ENCODE measurements at regions not wholly inside any gene's neighbourhood (a gene's known extent, or its start where the extent isn't known, plus 50 kb on each side); places are given as distances from the start of the nearest gene placed in this dataset.

DNA sequence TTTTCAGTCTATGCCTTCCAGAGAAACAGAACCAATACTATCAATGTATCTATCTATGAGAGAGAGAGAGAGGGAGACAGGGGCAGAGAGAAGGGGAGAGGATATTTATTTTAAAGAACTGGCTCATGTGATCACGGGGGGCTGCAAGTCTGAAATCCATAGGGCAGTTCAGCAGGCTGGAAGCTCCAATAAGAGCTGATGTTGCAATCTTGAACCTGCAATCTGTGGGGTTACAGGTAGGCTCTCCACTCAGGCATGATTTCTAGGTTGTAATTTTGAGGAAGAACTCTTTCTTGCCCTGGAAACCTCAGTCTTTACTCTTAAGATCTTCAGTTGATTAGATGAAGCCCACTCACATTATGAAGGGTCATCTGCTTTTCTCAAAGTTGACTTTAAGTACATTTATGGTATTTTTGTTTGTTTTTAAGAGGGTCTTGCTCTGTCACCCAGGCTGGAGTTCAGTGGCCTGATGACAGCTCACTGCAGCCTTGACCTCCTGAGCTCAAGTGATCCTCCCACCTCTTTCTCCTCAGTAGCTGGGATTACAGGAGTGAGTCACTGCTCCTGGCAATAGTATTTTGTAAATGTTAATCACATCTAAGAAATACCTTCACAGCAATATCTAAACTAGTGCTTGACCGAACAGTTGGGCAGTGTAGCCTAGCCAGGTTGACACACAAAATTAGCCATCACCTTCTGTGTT lies 376.4 kb downstream of the FGF9 start:
- Histone ChIP-seq H3K4me1 (ENCODE audit: control extremely low read depth in 1 of 4, control insufficient read depth in 4 of 4, insufficient read depth in 4 of 4, low read length in 3 of 4) (no peaks in the 10 kb centered on the region), H3K36me3 (ENCODE audit: control insufficient read depth in 4 of 4, insufficient read depth in 4 of 4, low read length in 3 of 4) (no peaks in the 10 kb centered on the region), H3K27me3 (replicated peaks in 2 of 5; ENCODE audit: control insufficient read depth in 4 of 5, insufficient read depth in 5 of 5, low read length in 4 of 5) (no peaks in the 10 kb centered on the region), H3K27ac (ENCODE audit: insufficient read depth in 1 of 2, low read depth in 1 of 2, low read length in 2 of 2, poor library complexity in 1 of 2, severe bottlenecking in 2 of 2) (no peak overlapping the region), H3K4me3 (ENCODE audit: control insufficient read depth in 1 of 7, extremely low read depth in 1 of 7, insufficient read depth in 4 of 7, low read depth in 2 of 7, low read length in 6 of 7) (no peak overlapping the region), H3K9me3 (ENCODE audit: control extremely low read depth in 1 of 5, control insufficient read depth in 4 of 5, insufficient read depth in 2 of 5, low read depth in 1 of 5, low read length in 4 of 5) (no peaks in the 10 kb centered on the region)
- ChIA-PET CTCF (no interaction called here), POLR2A (no interaction called here)
- 88% methylated on average over 1 of the region's 2 CpGs for WGBS (ENCODE audit: insufficient coverage)
- no peak for DNase-seq

DNA sequence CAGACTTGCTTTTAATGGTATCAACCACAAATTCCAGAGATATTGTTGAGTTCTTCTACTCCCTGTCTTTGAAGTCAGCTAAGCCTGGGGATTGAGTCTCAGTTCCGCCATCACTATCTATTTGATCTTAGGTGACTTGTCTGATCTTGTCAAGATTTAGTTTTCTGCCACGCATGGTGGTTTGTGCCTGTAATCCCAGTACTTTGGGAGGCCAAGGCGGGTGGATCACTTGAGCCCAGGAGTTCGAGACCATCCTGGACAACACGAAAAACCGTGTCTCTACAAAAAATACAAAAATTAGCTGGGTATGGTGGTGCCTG lies 376.9 kb downstream of the FGF9 start:
- WGBS (ENCODE audit: insufficient coverage), result 94% methylated on average over 6 of the region's 6 CpGs
- Histone ChIP-seq H3K4me3 (ENCODE audit: control insufficient read depth in 1 of 7, extremely low read depth in 1 of 7, insufficient read depth in 4 of 7, low read depth in 2 of 7, low read length in 6 of 7) (no peak overlapping the region), H3K36me3 (ENCODE audit: control insufficient read depth in 4 of 4, insufficient read depth in 4 of 4, low read length in 3 of 4) (no peaks in the 10 kb centered on the region), H3K9me3 (ENCODE audit: control extremely low read depth in 1 of 5, control insufficient read depth in 4 of 5, insufficient read depth in 2 of 5, low read depth in 1 of 5, low read length in 4 of 5) (no peaks in the 10 kb centered on the region), H3K27me3 (replicated peaks in 2 of 5; ENCODE audit: control insufficient read depth in 4 of 5, insufficient read depth in 5 of 5, low read length in 4 of 5) (no peaks in the 10 kb centered on the region), H3K27ac (ENCODE audit: insufficient read depth in 1 of 2, low read depth in 1 of 2, low read length in 2 of 2, poor library complexity in 1 of 2, severe bottlenecking in 2 of 2) (no peak overlapping the region), H3K4me1 (ENCODE audit: control extremely low read depth in 1 of 4, control insufficient read depth in 4 of 4, insufficient read depth in 4 of 4, low read length in 3 of 4) (no peaks in the 10 kb centered on the region)
- CTCF ChIA-PET, result no interaction called here
- POLR2A ChIA-PET, result no interaction called here
- DNase-seq, result no peak

DNA sequence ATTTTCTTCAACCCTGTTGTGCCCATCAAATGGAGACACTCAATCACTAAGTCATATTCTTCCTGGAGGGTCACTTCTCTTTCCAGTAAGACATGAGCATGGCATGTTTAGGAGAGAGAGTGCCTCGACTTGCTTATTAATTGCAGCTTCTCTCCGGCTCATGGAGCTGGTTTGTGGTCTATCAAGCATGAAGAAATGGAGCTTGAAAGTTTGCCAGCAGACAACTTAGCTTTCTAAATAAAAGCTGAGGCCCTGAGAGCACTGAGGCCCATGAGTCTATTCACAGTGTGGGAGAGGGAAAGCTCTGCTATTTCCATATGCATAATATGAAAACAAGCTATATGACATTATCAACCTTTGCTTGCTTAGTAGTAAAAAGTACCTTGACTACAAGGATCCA lies 378.5 kb downstream of the FGF9 start:
- Histone ChIP-seq H3K27me3 (replicated peaks in 2 of 5; ENCODE audit: control insufficient read depth in 4 of 5, insufficient read depth in 5 of 5, low read length in 4 of 5) (no peaks in the 10 kb centered on the region), H3K4me3 (ENCODE audit: control insufficient read depth in 1 of 7, extremely low read depth in 1 of 7, insufficient read depth in 4 of 7, low read depth in 2 of 7, low read length in 6 of 7) (no peak overlapping the region), H3K9me3 (ENCODE audit: control extremely low read depth in 1 of 5, control insufficient read depth in 4 of 5, insufficient read depth in 2 of 5, low read depth in 1 of 5, low read length in 4 of 5) (peaks cover 0 to 1% (median 0%) of the 10 kb centered on the region in 5 experiments), H3K27ac (ENCODE audit: insufficient read depth in 1 of 2, low read depth in 1 of 2, low read length in 2 of 2, poor library complexity in 1 of 2, severe bottlenecking in 2 of 2) (no peak overlapping the region), H3K36me3 (ENCODE audit: control insufficient read depth in 4 of 4, insufficient read depth in 4 of 4, low read length in 3 of 4) (no peaks in the 10 kb centered on the region), H3K4me1 (ENCODE audit: control extremely low read depth in 1 of 4, control insufficient read depth in 4 of 4, insufficient read depth in 4 of 4, low read length in 3 of 4) (no peaks in the 10 kb centered on the region)
- CTCF ChIA-PET, result no interaction called here
- no peak for DNase-seq
- 100% methylated on average over 2 of the region's 2 CpGs for WGBS (ENCODE audit: insufficient coverage)
- POLR2A ChIA-PET, result interaction anchor here (0.6 kb wide), 1 partner anchor 8 kb away, joined by 4 read pairs; no protein-coding TSS in a partner anchor

DNA sequence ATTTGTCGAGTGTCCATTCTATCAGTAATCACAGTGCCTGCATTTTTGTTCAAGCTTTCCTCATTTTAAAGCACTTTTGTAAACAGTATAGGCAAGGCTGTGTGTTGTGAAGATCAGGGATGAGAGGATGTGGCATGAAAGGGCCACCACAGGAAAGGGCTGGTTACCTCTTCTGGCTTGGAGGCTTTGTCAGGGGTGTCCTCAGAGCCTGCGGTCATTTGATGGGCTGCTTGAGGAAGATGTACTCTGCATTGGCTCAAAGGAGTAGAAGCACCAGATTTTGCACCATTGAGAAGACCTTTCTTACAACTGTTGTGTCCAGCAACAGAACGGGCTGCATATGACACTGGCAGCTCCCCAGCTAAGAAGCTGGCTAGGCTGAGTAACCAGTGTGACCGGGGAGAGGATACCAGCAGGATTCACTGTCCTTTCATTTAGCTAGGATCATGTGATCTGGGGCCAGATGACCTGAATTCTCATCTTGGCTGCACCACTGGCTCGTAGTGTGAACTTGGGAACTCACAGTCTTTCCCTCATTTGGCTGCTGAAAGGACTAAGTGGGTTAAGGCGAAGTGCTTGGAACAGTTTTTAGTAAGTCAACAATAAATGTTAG lies 380.2 kb downstream of the FGF9 start:
- POLR2A ChIA-PET, result no interaction called here
- Histone ChIP-seq H3K9me3 (ENCODE audit: control extremely low read depth in 1 of 5, control insufficient read depth in 4 of 5, insufficient read depth in 2 of 5, low read depth in 1 of 5, low read length in 4 of 5) (peaks cover 0 to 1% (median 0%) of the 10 kb centered on the region in 5 experiments), H3K36me3 (ENCODE audit: control insufficient read depth in 4 of 4, insufficient read depth in 4 of 4, low read length in 3 of 4) (no peaks in the 10 kb centered on the region), H3K4me3 (ENCODE audit: control insufficient read depth in 1 of 7, extremely low read depth in 1 of 7, insufficient read depth in 4 of 7, low read depth in 2 of 7, low read length in 6 of 7) (no peak overlapping the region), H3K27ac (ENCODE audit: insufficient read depth in 1 of 2, low read depth in 1 of 2, low read length in 2 of 2, poor library complexity in 1 of 2, severe bottlenecking in 2 of 2) (no peak overlapping the region), H3K4me1 (ENCODE audit: control extremely low read depth in 1 of 4, control insufficient read depth in 4 of 4, insufficient read depth in 4 of 4, low read length in 3 of 4) (no peaks in the 10 kb centered on the region), H3K27me3 (replicated peaks in 2 of 5; ENCODE audit: control insufficient read depth in 4 of 5, insufficient read depth in 5 of 5, low read length in 4 of 5) (no peaks in the 10 kb centered on the region)
- CTCF ChIA-PET, result no interaction called here
- WGBS (ENCODE audit: insufficient coverage), result 98% methylated on average over 4 of the region's 6 CpGs
- DNase-seq, result no peak

DNA sequence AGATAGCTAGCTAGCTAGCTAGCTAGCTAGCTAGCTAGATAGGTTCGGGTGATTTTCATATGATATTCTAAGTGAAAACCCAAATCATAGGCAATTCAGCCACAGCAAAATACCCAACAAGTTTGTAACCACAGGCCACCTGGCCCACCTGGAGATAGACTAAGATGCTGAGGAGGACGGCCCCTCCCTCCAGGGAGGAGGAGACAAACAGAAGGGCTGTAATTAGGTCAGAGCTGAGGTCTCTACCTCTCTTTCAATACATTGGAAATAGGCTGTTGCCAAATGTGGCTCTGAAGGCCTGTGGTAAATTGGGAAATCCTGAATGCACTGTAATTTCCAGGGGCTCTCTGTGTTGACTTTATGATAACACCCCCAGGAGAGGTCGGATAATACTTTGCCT lies 382.2 kb downstream of the FGF9 start:
- Histone ChIP-seq H3K9me3 (ENCODE audit: control extremely low read depth in 1 of 5, control insufficient read depth in 4 of 5, insufficient read depth in 2 of 5, low read depth in 1 of 5, low read length in 4 of 5) (peaks cover 0 to 1% (median 0%) of the 10 kb centered on the region in 5 experiments), H3K27ac (ENCODE audit: insufficient read depth in 1 of 2, low read depth in 1 of 2, low read length in 2 of 2, poor library complexity in 1 of 2, severe bottlenecking in 2 of 2) (no peak overlapping the region), H3K4me1 (ENCODE audit: control extremely low read depth in 1 of 4, control insufficient read depth in 4 of 4, insufficient read depth in 4 of 4, low read length in 3 of 4) (no peaks in the 10 kb centered on the region), H3K27me3 (replicated peaks in 2 of 5; ENCODE audit: control insufficient read depth in 4 of 5, insufficient read depth in 5 of 5, low read length in 4 of 5) (no peaks in the 10 kb centered on the region), H3K36me3 (ENCODE audit: control insufficient read depth in 4 of 4, insufficient read depth in 4 of 4, low read length in 3 of 4) (no peaks in the 10 kb centered on the region), H3K4me3 (ENCODE audit: control insufficient read depth in 1 of 7, extremely low read depth in 1 of 7, insufficient read depth in 4 of 7, low read depth in 2 of 7, low read length in 6 of 7) (no peak overlapping the region)
- ChIA-PET POLR2A (no interaction called here), CTCF (no interaction called here)
- no peak for DNase-seq
- 82% methylated on average over 2 of the region's 3 CpGs for WGBS (ENCODE audit: insufficient coverage)

DNA sequence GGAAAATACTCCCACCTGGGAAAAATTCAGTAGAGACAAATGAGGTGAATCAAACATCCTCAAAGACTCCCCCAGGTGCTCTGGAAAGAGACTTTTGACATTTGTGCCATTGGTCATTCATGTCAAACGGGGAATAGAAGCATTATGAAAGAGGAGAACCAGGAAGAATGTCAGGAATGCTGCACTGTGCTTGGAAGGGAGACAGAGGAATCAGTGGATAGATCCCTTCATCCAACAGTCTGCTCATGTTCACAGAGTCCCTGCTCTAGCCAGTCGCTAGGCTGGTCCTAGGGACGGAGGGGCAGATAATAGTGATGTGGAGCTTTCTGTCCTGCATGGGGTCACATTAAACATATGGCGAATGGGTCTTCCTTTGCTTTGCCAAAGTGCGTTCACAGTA lies 384.4 kb downstream of the FGF9 start:
- H3K4me1 ChIP-seq (ENCODE audit: control extremely low read depth in 1 of 4, control insufficient read depth in 4 of 4, insufficient read depth in 4 of 4, low read length in 3 of 4), result no peaks in the 10 kb centered on the region
- H3K27ac ChIP-seq (ENCODE audit: insufficient read depth in 1 of 2, low read depth in 1 of 2, low read length in 2 of 2, poor library complexity in 1 of 2, severe bottlenecking in 2 of 2), result no peak overlapping the region
- CTCF ChIA-PET, result no interaction called here
- no peaks in the 10 kb centered on the region for H3K27me3 ChIP-seq (replicated peaks in 2 of 5; ENCODE audit: control insufficient read depth in 4 of 5, insufficient read depth in 5 of 5, low read length in 4 of 5)
- 72% methylated on average over 4 of the region's 5 CpGs for WGBS (ENCODE audit: insufficient coverage)
- no peaks in the 10 kb centered on the region for H3K36me3 ChIP-seq (ENCODE audit: control insufficient read depth in 4 of 4, insufficient read depth in 4 of 4, low read length in 3 of 4)
- no peak for DNase-seq
- peaks cover 0 to 1% (median 0%) of the 10 kb centered on the region in 5 experiments for H3K9me3 ChIP-seq (ENCODE audit: control extremely low read depth in 1 of 5, control insufficient read depth in 4 of 5, insufficient read depth in 2 of 5, low read depth in 1 of 5, low read length in 4 of 5)
- POLR2A ChIA-PET, result no interaction called here
- H3K4me3 ChIP-seq (ENCODE audit: control insufficient read depth in 1 of 7, extremely low read depth in 1 of 7, insufficient read depth in 4 of 7, low read depth in 2 of 7, low read length in 6 of 7), result no peak overlapping the region

DNA sequence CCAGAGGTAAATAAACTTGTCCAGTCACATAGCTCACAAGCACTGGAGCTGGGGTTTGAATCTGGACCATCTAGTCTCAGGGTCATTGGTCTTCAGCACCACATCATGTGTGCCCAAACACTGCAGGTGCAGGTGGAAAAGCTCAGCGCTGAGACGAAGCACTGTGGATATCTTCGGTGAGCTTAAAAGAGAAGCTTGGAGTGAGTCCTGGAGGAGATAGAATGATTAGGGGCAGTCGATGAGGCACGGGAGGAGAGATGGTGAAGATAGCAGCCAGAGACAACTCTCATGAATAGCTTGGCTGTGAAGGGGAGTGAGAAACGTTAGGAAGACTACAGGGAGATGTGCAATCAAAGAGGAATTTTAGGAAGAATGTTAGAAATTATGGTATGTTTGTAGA lies 389.3 kb downstream of the FGF9 start:
- Histone ChIP-seq H3K27ac (ENCODE audit: insufficient read depth in 1 of 2, low read depth in 1 of 2, low read length in 2 of 2, poor library complexity in 1 of 2, severe bottlenecking in 2 of 2) (no peak overlapping the region), H3K27me3 (replicated peaks in 2 of 5; ENCODE audit: control insufficient read depth in 4 of 5, insufficient read depth in 5 of 5, low read length in 4 of 5) (no peaks in the 10 kb centered on the region), H3K4me1 (ENCODE audit: control extremely low read depth in 1 of 4, control insufficient read depth in 4 of 4, insufficient read depth in 4 of 4, low read length in 3 of 4) (peaks cover 0 to 15% (median 5%) of the 10 kb centered on the region in 4 experiments), H3K9me3 (ENCODE audit: control extremely low read depth in 1 of 5, control insufficient read depth in 4 of 5, insufficient read depth in 2 of 5, low read depth in 1 of 5, low read length in 4 of 5) (no peaks in the 10 kb centered on the region), H3K4me3 (ENCODE audit: control insufficient read depth in 1 of 7, extremely low read depth in 1 of 7, insufficient read depth in 4 of 7, low read depth in 2 of 7, low read length in 6 of 7) (no peak overlapping the region), H3K36me3 (ENCODE audit: control insufficient read depth in 4 of 4, insufficient read depth in 4 of 4, low read length in 3 of 4) (no peaks in the 10 kb centered on the region)
- ChIA-PET CTCF (interaction anchor here (0.8 to 1.2 kb wide), 3 partner anchors 13 to 218 kb away, joined by 3 to 4 read pairs (median 3); no protein-coding TSS in a partner anchor), POLR2A (no interaction called here)
- 94% methylated on average over 6 of the region's 6 CpGs for WGBS (ENCODE audit: insufficient coverage)
- no peak for DNase-seq

Measured in common myeloid progenitor, CD34-positive (primary cell).